ENCODE measurements at regions not wholly inside any gene's neighbourhood (a gene's known extent, or its start where the extent isn't known, plus 50 kb on each side); places are given as distances from the start of the nearest gene placed in this dataset.
"Not testable (repeated sequence)": the region's sequence is repeated elsewhere in the genome, so short reads cannot be mapped to it uniquely, and the experiment has no call there.

- peaks cover 2% of the 10 kb centered on the region for H3K27me3 Mint-ChIP-seq
- no peak for DNase-seq
- H3K4me1 Mint-ChIP-seq (ENCODE audit: low read depth), result peaks cover 2% of the 10 kb centered on the region
- H3K36me3 Mint-ChIP-seq (ENCODE audit: low read depth), result no peaks in the 10 kb centered on the region
- no peak overlapping the region for H3K4me3 Mint-ChIP-seq
- peaks cover 11% of the 10 kb centered on the region for H3K9me3 Mint-ChIP-seq
- H3K27ac Mint-ChIP-seq, result no peak overlapping the region
Measured at GRCh38 chr15:69871511-69872134, 226.1 kb downstream of the TLE3 start.

GRCh38 chr15:69873807-69874206 is 223.9 kb downstream of the TLE3 start:
- Mint-ChIP-seq H3K36me3 (ENCODE audit: low read depth) (no peaks in the 10 kb centered on the region), H3K4me1 (ENCODE audit: low read depth) (peaks cover 2% of the 10 kb centered on the region), H3K27me3 (peaks cover 2% of the 10 kb centered on the region), H3K27ac (no peak overlapping the region), H3K4me3 (no peak overlapping the region), H3K9me3 (peaks cover 11% of the 10 kb centered on the region)
- DNase-seq, result no peak

GRCh38 chr15:69874321-69874720 is 223.4 kb downstream of the TLE3 start:
- Mint-ChIP-seq H3K27me3 (peaks cover 2% of the 10 kb centered on the region), H3K36me3 (ENCODE audit: low read depth) (no peaks in the 10 kb centered on the region), H3K4me3 (no peak overlapping the region), H3K27ac (no peak overlapping the region), H3K4me1 (ENCODE audit: low read depth) (no peaks in the 10 kb centered on the region), H3K9me3 (peaks cover 11% of the 10 kb centered on the region)
- DNase-seq, result no peak

- no peak for DNase-seq
- peaks cover 11% of the 10 kb centered on the region for H3K9me3 Mint-ChIP-seq
- no peak overlapping the region for H3K4me3 Mint-ChIP-seq
- H3K27me3 Mint-ChIP-seq, result no peaks in the 10 kb centered on the region
- no peaks in the 10 kb centered on the region for H3K4me1 Mint-ChIP-seq (ENCODE audit: low read depth)
- no peaks in the 10 kb centered on the region for H3K36me3 Mint-ChIP-seq (ENCODE audit: low read depth)
- no peak overlapping the region for H3K27ac Mint-ChIP-seq
Measured at GRCh38 chr15:69876064-69876940, 221.4 kb downstream of the TLE3 start.

- DNase-seq; H3K9me3 Mint-ChIP-seq; H3K27ac Mint-ChIP-seq; H3K27me3 Mint-ChIP-seq; H3K4me1 Mint-ChIP-seq (ENCODE audit: low read depth); H3K36me3 Mint-ChIP-seq (ENCODE audit: low read depth); H3K4me3 Mint-ChIP-seq: not testable (repeated sequence)
Measured at GRCh38 chr15:69879963-69880362, 217.8 kb downstream of the TLE3 start.

GRCh38 chr15:69880571-69881301 is 217.0 kb downstream of the TLE3 start:
- no peak for DNase-seq
- Mint-ChIP-seq H3K36me3 (ENCODE audit: low read depth) (no peaks in the 10 kb centered on the region), H3K27ac (no peak overlapping the region), H3K27me3 (no peaks in the 10 kb centered on the region), H3K4me1 (ENCODE audit: low read depth) (peaks cover 6% of the 10 kb centered on the region), H3K4me3 (no peak overlapping the region), H3K9me3 (no peaks in the 10 kb centered on the region)

GRCh38 chr15:69881302-69881670 is 216.4 kb downstream of the TLE3 start:
- Mint-ChIP-seq H3K9me3 (no peaks in the 10 kb centered on the region), H3K4me3 (no peak overlapping the region), H3K27ac (no peak overlapping the region), H3K36me3 (ENCODE audit: low read depth) (no peaks in the 10 kb centered on the region), H3K27me3 (no peaks in the 10 kb centered on the region), H3K4me1 (ENCODE audit: low read depth) (peaks cover 6% of the 10 kb centered on the region)
- DNase-seq, result no peak

- no peaks in the 10 kb centered on the region for H3K9me3 Mint-ChIP-seq
- no peak overlapping the region for H3K27ac Mint-ChIP-seq
- no peak for DNase-seq
- no peak overlapping the region for H3K4me3 Mint-ChIP-seq
- no peaks in the 10 kb centered on the region for H3K27me3 Mint-ChIP-seq
- H3K4me1 Mint-ChIP-seq (ENCODE audit: low read depth), result peaks cover 6% of the 10 kb centered on the region
- H3K36me3 Mint-ChIP-seq (ENCODE audit: low read depth), result no peaks in the 10 kb centered on the region
Measured at GRCh38 chr15:69881766-69882165, 216.0 kb downstream of the TLE3 start.

GRCh38 chr15:69883306-69883705 is 214.4 kb downstream of the TLE3 start:
- Mint-ChIP-seq H3K27ac (no peak overlapping the region), H3K4me1 (ENCODE audit: low read depth) (peaks cover 6% of the 10 kb centered on the region)
- DNase-seq, result no peak

GRCh38 chr15:69885173-69885955 is 212.4 kb downstream of the TLE3 start:
- Mint-ChIP-seq H3K4me1 (ENCODE audit: low read depth) (peaks cover 6% of the 10 kb centered on the region), H3K27ac (no peak overlapping the region), H3K27me3 (peaks cover 4% of the 10 kb centered on the region), H3K9me3 (no peaks in the 10 kb centered on the region), H3K4me3 (no peak overlapping the region), H3K36me3 (ENCODE audit: low read depth) (no peaks in the 10 kb centered on the region)
- DNase-seq, result no peak

More at GRCh38 chr15:69883306-69883705, 214.4 kb downstream of the TLE3 start:
- Mint-ChIP-seq H3K9me3 (no peaks in the 10 kb centered on the region), H3K27me3 (peaks cover 4% of the 10 kb centered on the region), H3K4me3 (no peak overlapping the region), H3K36me3 (ENCODE audit: low read depth) (no peaks in the 10 kb centered on the region)

GRCh38 chr15:69887009-69887408 is 210.7 kb downstream of the TLE3 start:
- Mint-ChIP-seq H3K4me3 (no peak overlapping the region), H3K4me1 (ENCODE audit: low read depth) (peaks cover 6% of the 10 kb centered on the region), H3K27me3 (peaks cover 4% of the 10 kb centered on the region), H3K27ac (no peak overlapping the region), H3K36me3 (ENCODE audit: low read depth) (no peaks in the 10 kb centered on the region), H3K9me3 (peaks cover 7% of the 10 kb centered on the region)
- DNase-seq, result no peak

- H3K36me3 Mint-ChIP-seq (ENCODE audit: low read depth), result no peaks in the 10 kb centered on the region
- H3K27ac Mint-ChIP-seq, result no peak overlapping the region
- H3K27me3 Mint-ChIP-seq, result peaks cover 4% of the 10 kb centered on the region
- no peak for DNase-seq
- no peak overlapping the region for H3K4me3 Mint-ChIP-seq
- H3K9me3 Mint-ChIP-seq, result peaks cover 7% of the 10 kb centered on the region
- peaks cover 6% of the 10 kb centered on the region for H3K4me1 Mint-ChIP-seq (ENCODE audit: low read depth)
Measured at GRCh38 chr15:69887553-69887952, 210.2 kb downstream of the TLE3 start.

GRCh38 chr15:69888406-69888805 is 209.3 kb downstream of the TLE3 start:
- Mint-ChIP-seq H3K27me3 (peaks cover 4% of the 10 kb centered on the region), H3K36me3 (ENCODE audit: low read depth) (no peaks in the 10 kb centered on the region), H3K9me3 (peaks cover 7% of the 10 kb centered on the region), H3K4me3 (no peak overlapping the region), H3K4me1 (ENCODE audit: low read depth) (peaks cover 6% of the 10 kb centered on the region), H3K27ac (no peak overlapping the region)
- DNase-seq, result no peak

GRCh38 chr15:69891070-69891536 is 206.6 kb downstream of the TLE3 start:
- no peak for DNase-seq
- no peaks in the 10 kb centered on the region for H3K4me1 Mint-ChIP-seq (ENCODE audit: low read depth)
- H3K27me3 Mint-ChIP-seq, result peaks cover 20% of the 10 kb centered on the region
- no peak overlapping the region for H3K27ac Mint-ChIP-seq
- peaks cover 7% of the 10 kb centered on the region for H3K9me3 Mint-ChIP-seq
- H3K36me3 Mint-ChIP-seq (ENCODE audit: low read depth), result no peaks in the 10 kb centered on the region
- H3K4me3 Mint-ChIP-seq, result no peak overlapping the region
